Loucy (cell line): ENCODE measurements at regions not wholly inside any gene's neighbourhood (a gene's known extent, or its start where the extent isn't known, plus 50 kb on each side); places are given as distances from the start of the nearest gene placed in this dataset.
"Not testable (repeated sequence)": the region's sequence is repeated elsewhere in the genome, so short reads cannot be mapped to it uniquely, and the experiment has no call there.

Experiments used
- H2AFZ ChIP-seq: fragments of 200-600 bp; sonication (generic); 2 replicates; pipeline ENCODE4 v1.6.0; 2016; ENCODE audit warnings: antibody characterized with exemption, mild to moderate bottlenecking, low read length, moderate library complexity
- H3F3A ChIP-seq: fragments of 200-600 bp; 2 replicates; pipeline ENCODE4 v1.6.0; 2016; ENCODE audit warnings: antibody characterized with exemption, low read depth, mild to moderate bottlenecking
- H3K27me3 ChIP-seq: fragments of 200-600 bp; sonication (generic); 2 replicates; pipeline ENCODE4 v1.6.1; 2014; ENCODE audit warnings: low read length, mild to moderate bottlenecking; ENCODE audit not compliant: insufficient read depth, poor library complexity, severe bottlenecking
- H3K36me3 ChIP-seq: fragments of 200-600 bp; sonication (generic); 2 replicates; pipeline ENCODE4 v1.6.1; 2016; ENCODE audit warnings: low read length; ENCODE audit not compliant: insufficient read depth
- H3K4me1 ChIP-seq: fragments of 200-600 bp; sonication (generic); 2 replicates; pipeline ENCODE4 v1.5.1; 2014; ENCODE audit warnings: low read length, mild to moderate bottlenecking; ENCODE audit not compliant: insufficient read depth, poor library complexity, severe bottlenecking
- H3K4me2 ChIP-seq: fragments of 200-600 bp; sonication (generic); 2 replicates; pipeline ENCODE4 v1.6.0; 2014; ENCODE audit warnings: antibody characterized with exemption, low read length, low read depth, mild to moderate bottlenecking; ENCODE audit not compliant: poor library complexity, severe bottlenecking
- H3K4me3 ChIP-seq: fragments of 200-600 bp; sonication (generic); 2 replicates; pipeline ENCODE4 v1.5.1; 2014; ENCODE audit warnings: low read length, mild to moderate bottlenecking, mixed read lengths; ENCODE audit not compliant: poor library complexity, severe bottlenecking
- H3K79me2 ChIP-seq: fragments of 200-600 bp; sonication (generic); 2 replicates; pipeline ENCODE4 v1.6.1; 2014; ENCODE audit warnings: low read length; ENCODE audit not compliant: insufficient read depth
- H3K9ac ChIP-seq: fragments of 200-600 bp; sonication (generic); 2 replicates; pipeline ENCODE4 v1.6.0; 2014; ENCODE audit warnings: mild to moderate bottlenecking, low read depth, low read length, moderate library complexity; ENCODE audit not compliant: poor library complexity, severe bottlenecking
- H3K9me2 ChIP-seq: fragments of 200-600 bp; sonication (generic); replicated peaks from 2 replicates; pipeline ENCODE4 v1.6.1; 2016; ENCODE audit warnings: low read depth, low read length, mixed read lengths
- H3K9me3 ChIP-seq: fragments of 200-600 bp; sonication (generic); 2 replicates; pipeline ENCODE4 v1.6.1; 2014; ENCODE audit warnings: mild to moderate bottlenecking, antibody characterized with exemption, low read length, low read depth; ENCODE audit not compliant: insufficient read depth
- H4K20me1 ChIP-seq: fragments of 200-600 bp; sonication (generic); 2 replicates; pipeline ENCODE4 v1.6.0; 2014; ENCODE audit warnings: antibody characterized with exemption, low read length, mild to moderate bottlenecking; ENCODE audit not compliant: insufficient read depth, poor library complexity, severe bottlenecking
- EZH2phosphoT487 ChIP-seq: fragments of 200-600 bp; IDR thresholded peaks from 2 replicates; pipeline ENCODE4 v1.6.1; 2018; ENCODE audit warnings: antibody characterized with exemption, mild to moderate bottlenecking, moderate library complexity, borderline replicate concordance
- TF ChIP-seq, protein P1 (sequence below): fragments of 200-600 bp; sonication (generic); conservative IDR thresholded peaks from 2 replicates; pipeline ENCODE4 v1.5.1; 2014; ENCODE audit warnings: mild to moderate bottlenecking, antibody characterized with exemption, low read length

DNA sequence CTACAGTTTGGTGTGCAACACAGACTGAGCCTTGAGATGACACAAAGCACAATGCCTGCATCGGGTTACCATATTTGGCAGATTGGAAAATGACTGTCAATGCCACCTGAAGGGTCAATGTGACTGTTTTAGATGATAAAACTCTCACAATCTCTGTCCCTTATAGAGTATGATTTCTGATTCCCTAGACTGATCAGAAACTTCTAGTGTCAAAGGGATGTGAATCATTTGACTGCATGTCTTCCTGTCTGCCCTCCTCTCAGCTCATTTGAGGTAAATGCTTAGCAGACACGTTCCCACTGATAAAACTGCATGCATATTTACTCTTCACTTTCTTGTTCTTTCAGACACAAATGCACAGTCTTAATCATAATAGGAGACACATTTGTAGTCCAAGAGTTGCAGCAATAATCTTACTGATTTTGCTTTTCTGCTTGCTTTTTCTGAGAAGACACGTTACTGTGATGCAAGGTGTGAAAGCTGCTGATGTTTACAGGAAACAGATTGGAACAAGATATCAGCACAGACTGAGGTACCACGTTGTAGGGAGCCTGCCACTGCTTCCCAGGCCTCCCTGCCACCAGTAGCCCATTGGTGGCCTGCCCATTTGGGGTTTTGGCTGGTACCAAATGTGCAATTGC, 77.8 kb downstream of the GCNT4 start:
- H4K20me1 ChIP-seq: no peaks in the 10 kb centered on the region
- peak overlapping the region; percentile 65 for H3K4me2 ChIP-seq
- no peaks in the 10 kb centered on the region for H3K9me3 ChIP-seq
- peak overlapping the region; percentile 35 for H3K4me3 ChIP-seq
- H3F3A ChIP-seq: peaks cover 13% of the 10 kb centered on the region; the same call in 1 of the 2 replicates
- H3K9me2 ChIP-seq: no peaks in the 10 kb centered on the region
- peaks cover 58% of the 10 kb centered on the region for H3K4me1 ChIP-seq
- TF ChIP-seq, protein P1, sequence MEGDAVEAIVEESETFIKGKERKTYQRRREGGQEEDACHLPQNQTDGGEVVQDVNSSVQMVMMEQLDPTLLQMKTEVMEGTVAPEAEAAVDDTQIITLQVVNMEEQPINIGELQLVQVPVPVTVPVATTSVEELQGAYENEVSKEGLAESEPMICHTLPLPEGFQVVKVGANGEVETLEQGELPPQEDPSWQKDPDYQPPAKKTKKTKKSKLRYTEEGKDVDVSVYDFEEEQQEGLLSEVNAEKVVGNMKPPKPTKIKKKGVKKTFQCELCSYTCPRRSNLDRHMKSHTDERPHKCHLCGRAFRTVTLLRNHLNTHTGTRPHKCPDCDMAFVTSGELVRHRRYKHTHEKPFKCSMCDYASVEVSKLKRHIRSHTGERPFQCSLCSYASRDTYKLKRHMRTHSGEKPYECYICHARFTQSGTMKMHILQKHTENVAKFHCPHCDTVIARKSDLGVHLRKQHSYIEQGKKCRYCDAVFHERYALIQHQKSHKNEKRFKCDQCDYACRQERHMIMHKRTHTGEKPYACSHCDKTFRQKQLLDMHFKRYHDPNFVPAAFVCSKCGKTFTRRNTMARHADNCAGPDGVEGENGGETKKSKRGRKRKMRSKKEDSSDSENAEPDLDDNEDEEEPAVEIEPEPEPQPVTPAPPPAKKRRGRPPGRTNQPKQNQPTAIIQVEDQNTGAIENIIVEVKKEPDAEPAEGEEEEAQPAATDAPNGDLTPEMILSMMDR: no peak
- TF ChIP-seq EZH2phosphoT487: no peak
- no peaks in the 10 kb centered on the region for H3K36me3 ChIP-seq
- H3K27me3 ChIP-seq: no peaks in the 10 kb centered on the region
- H3K79me2 ChIP-seq: no peaks in the 10 kb centered on the region
- H3K9ac ChIP-seq: peak overlapping the region; percentile 18
- peak overlapping the region; percentile 48 for H2AFZ ChIP-seq

DNA sequence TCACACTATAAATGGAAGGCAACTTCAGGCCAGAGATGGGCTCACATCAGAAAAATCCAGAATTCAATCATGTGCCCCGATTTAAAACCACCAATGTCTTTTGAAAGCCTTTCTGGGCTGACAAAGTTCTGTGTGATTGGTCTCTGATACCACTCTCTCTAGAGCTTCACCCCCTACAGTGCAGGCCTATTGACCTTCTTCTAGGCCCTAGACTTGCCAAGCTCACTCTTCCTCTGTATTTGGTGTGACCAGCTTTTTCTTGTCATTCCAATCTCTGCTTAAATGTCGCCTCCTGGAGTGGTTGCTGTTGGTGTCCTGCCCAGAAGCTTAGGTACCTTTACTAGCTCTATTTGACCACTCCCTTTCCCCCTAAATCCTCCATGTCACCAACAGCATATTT, 78.7 kb downstream of the GCNT4 start:
- Histone ChIP-seq H3K79me2 (no peaks in the 10 kb centered on the region), H3K9me3 (no peaks in the 10 kb centered on the region), H3K9ac (no peak overlapping the region), H2AFZ (no peak overlapping the region), H3F3A (peaks cover 13% of the 10 kb centered on the region; the same call in 1 of the 2 replicates), H3K4me2 (no peak overlapping the region), H3K4me3 (no peak overlapping the region), H3K9me2 (no peaks in the 10 kb centered on the region), H3K27me3 (no peaks in the 10 kb centered on the region), H4K20me1 (no peaks in the 10 kb centered on the region), H3K36me3 (no peaks in the 10 kb centered on the region), H3K4me1 (peaks cover 55% of the 10 kb centered on the region)
- no peak for TF ChIP-seq EZH2phosphoT487
- TF ChIP-seq, protein P1: no peak

DNA sequence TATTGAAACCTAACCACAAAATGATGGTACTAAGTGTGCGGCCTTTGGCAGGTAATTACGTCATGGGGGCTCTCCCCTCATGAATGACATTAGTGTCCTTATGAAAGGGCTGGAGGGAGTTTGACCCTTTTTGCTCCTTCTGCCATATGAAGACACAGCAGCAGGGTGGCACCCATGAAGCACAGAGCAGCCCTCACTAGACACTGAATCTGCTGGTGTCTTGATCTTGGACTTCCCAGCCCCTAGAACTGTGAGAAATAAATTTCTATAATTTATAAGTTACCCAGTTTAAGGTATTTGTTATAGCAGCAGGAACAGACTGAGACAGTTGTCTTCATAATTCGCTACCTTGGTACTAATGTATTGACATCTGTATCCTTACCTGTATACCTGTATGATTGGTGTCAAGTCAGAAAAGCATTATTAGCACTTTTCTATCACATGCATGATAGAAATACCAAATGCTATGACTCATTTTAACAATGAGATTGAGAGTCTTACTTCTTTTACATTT, 80.4 kb downstream of the GCNT4 start:
- H3K9ac ChIP-seq: no peak overlapping the region
- peaks cover 13% of the 10 kb centered on the region; the same call in 1 of the 2 replicates for H3F3A ChIP-seq
- H4K20me1 ChIP-seq: no peaks in the 10 kb centered on the region
- no peak overlapping the region for H2AFZ ChIP-seq
- no peak overlapping the region for H3K4me2 ChIP-seq
- TF ChIP-seq EZH2phosphoT487: no peak
- TF ChIP-seq, protein P1: no peak
- no peaks in the 10 kb centered on the region for H3K79me2 ChIP-seq
- no peaks in the 10 kb centered on the region for H3K9me2 ChIP-seq
- no peaks in the 10 kb centered on the region for H3K27me3 ChIP-seq
- no peak overlapping the region for H3K4me3 ChIP-seq
- H3K9me3 ChIP-seq: no peaks in the 10 kb centered on the region
- H3K4me1 ChIP-seq: peaks cover 46% of the 10 kb centered on the region
- H3K36me3 ChIP-seq: no peaks in the 10 kb centered on the region

DNA sequence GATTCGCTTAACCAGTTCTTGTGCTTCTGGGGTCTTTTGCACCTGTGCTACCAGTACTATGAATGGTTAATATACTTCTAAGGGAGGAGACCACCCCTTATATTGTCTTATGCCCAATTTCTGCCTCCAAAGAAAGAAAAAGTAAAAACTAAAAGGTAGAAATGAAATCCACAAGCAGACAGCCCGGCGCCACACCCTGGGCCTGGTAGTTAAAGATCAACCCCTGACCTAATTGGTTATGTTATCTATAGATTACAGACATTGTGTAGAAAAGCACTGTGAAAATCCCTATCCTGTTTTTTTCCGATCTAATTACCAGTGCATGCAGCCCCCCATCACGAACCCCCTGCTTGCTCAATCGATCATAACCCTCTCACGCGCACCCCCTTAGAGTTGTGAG, 81.5 kb downstream of the GCNT4 start:
- not testable (repeated sequence) for H3K4me2 ChIP-seq, H3K36me3 ChIP-seq, H3K79me2 ChIP-seq, H3K27me3 ChIP-seq, H3K9me3 ChIP-seq, H3K4me3 ChIP-seq, H2AFZ ChIP-seq, H3K9ac ChIP-seq, H4K20me1 ChIP-seq, H3K9me2 ChIP-seq
- peaks cover 40% of the 10 kb centered on the region for H3K4me1 ChIP-seq
- H3F3A ChIP-seq: peaks cover 13% of the 10 kb centered on the region; the same call in 1 of the 2 replicates
